ENCODE measurements at regions not wholly inside any gene's neighbourhood (a gene's known extent, or its start where the extent isn't known, plus 50 kb on each side); places are given as distances from the start of the nearest gene placed in this dataset.
"Not testable (repeated sequence)": the region's sequence is repeated elsewhere in the genome, so short reads cannot be mapped to it uniquely, and the experiment has no call there.

- DNase-seq = no peak
These were observed 256.8 kb upstream of the ZEB2 start for GRCh38 chr2:144776766-144777165.

- DNase-seq = no peak
These were observed 254.9 kb upstream of the ZEB2 start for GRCh38 chr2:144774809-144775208.

- no peak for DNase-seq
These were observed 251.4 kb upstream of the ZEB2 start for GRCh38 chr2:144771348-144771747.

GRCh38 chr2:144770616-144771230 lies 250.8 kb upstream of the ZEB2 start:
- DNase-seq = no peak

GRCh38 chr2:144760939-144761338 lies 241.0 kb upstream of the ZEB2 start:
- not testable (repeated sequence) for DNase-seq

DNA sequence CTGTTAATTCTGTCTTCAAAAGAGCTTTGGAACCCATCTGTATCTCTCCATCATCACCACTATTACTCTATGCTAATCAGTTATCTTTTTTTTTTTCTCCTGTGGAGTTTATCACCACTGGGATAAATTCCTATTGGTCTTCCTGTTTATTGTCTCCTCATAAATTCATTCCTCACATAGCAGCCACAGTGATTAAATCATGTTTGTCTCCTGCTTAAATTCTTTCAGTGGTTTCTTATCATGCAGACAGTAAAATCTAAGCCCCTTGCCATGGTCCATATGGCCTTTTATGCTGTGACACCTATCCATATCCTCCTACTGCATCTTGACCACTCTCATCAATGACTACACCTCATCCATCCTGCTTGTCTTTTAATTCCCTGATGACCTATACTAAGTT lies 239.8 kb upstream of the ZEB2 start:
- DNase-seq = no peak

DNA sequence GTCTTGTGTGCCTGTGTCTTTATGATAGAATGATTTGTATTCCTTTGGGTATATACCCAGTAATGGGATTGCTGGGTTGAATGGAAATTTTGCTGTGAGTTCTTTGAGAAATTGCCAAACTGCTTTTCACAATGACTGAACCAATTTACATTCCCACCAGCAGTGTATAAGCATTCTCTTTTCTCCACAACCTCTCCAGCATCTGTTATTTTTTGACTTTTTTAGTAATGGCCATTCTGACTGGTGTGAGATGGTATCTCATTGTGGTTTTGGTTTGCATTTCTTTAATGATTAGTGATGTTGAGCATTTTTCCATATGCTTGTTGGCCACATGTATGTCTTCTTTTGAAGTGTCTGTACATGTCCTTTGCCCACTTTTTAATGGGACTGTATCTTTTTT lies 238.3 kb upstream of the ZEB2 start:
- DNase-seq = not testable (repeated sequence)

GRCh38 chr2:144753416-144753815 lies 233.5 kb upstream of the ZEB2 start:
- DNase-seq = no peak

- no peak for DNase-seq
These were observed 231.4 kb upstream of the ZEB2 start for GRCh38 chr2:144751142-144751905.

- DNase-seq = no peak
These were observed 229.3 kb upstream of the ZEB2 start for GRCh38 chr2:144749188-144749587.

- DNase-seq = no peak
These were observed 228.5 kb upstream of the ZEB2 start for GRCh38 chr2:144748443-144748842.

DNA sequence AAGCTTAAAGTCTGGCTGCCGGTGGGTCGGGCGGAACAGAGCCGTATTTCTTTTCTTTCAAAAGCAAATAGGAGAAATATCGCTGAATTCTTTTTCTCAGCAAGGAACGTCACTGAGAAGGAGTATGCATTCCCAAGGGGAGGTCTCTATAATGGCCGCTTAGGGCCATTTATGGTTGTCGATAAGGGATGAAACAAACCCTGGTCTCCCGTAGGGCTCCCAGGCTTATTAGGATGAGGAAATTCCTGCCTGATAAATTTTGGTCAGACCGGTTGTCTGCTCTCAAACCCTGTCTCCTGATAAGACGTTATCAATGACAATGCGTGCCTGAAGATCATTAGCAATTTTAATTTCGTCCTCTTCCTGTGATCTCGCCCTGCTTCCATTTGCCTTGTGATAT lies 227.7 kb upstream of the ZEB2 start:
- DNase-seq = no peak

GRCh38 chr2:144745424-144745823 lies 225.5 kb upstream of the ZEB2 start:
- no peak for DNase-seq

- DNase-seq = no peak
These were observed 218.8 kb upstream of the ZEB2 start for GRCh38 chr2:144738749-144739148.

DNA sequence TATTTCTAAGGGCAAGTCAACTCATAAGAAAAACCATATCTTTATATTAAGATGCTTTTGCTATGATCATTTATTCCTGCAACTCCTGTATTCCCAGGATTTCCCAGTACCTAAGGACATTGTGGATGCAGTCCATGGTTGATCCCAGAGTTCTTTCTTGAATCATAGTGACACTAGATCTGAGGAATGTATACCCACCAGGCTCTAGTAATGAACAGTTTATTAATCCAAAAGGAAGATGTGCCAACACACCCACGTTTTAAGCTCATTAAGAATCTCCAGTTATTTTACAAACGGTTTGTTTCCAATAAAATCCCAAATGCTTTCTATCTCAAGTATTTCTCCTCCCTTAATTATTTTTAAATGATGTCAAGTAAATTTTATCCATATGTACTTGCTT lies 210.8 kb upstream of the ZEB2 start:
- DNase-seq = no peak

DNA sequence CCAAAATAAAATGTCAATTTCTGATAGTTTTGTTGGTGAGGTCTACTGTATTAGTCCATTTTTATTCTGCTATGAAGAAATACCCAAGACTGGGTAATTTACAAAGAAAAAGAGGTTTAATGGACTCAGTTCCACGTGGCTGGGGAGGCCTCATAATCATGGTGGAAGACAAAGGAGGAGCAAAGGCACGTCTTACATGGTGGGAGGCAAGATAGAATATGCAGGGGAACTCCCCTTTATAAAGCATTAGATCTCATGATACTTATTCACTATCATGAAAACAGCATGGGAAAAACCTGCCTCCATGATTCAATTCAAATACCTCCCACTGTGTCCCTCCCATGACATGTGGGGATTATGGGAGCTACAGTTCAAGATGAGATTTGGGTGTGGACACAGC lies 204.5 kb upstream of the ZEB2 start:
- DNase-seq = not testable (repeated sequence)

DNA sequence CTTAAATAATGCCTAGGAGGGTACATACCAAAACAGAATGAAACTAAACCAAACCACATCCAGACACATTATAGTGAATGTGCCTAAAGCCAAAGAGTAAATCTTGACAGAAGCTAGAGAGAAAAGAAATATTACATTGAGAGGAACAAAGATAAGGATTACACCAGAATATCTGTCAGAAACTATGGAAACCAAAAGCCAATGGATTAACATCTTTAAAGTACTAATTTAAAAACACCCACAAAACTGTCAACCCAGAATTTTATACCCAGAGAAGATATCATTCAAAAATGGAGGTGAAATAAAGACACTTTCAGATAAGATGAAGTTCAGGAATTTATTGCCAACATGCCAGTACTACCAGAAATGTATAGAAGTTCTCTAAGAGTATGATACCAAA lies 198.5 kb upstream of the ZEB2 start:
- no peak for DNase-seq

DNA sequence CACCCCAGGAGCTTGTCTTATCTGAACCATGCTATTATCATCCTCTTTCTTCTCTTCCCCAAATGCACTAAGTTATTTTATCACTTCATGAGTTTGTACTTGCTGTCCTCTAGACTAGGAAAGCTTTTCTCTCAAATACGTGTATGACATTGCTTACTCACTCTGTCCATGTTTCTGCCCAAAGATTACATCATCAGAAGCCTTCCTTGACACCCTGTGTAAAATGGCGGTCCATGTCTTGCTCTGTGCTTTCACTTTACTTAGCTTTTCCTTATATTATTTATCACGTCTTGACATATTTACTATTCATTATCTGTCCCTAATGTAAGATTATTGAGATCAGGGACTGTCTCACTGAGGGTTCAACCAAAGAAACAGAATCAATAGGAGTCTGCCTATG lies 196.1 kb upstream of the ZEB2 start:
- no peak for DNase-seq

GRCh38 chr2:144713410-144713809 lies 193.5 kb upstream of the ZEB2 start:
- no peak for DNase-seq

DNA sequence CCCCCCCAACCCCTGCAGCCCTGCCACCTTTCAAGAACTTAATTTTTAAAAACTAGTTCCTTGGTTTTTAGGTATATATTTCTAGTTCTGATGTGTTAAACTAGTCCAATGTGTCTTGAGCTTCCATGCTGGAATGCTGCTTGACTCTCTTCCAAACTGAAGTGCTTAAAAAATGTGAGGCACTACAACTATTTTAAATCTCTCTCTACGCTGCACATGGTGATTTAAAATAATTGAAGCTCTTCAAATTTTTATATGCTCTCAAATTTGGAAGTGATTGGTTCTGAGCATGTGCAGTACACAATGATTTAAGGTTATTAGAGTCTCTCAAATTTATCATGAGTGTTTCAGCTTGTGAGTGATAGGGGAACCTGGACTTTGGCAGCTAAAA lies 192.6 kb upstream of the ZEB2 start:
- DNase-seq = no peak

GRCh38 chr2:144711630-144712549 lies 192.0 kb upstream of the ZEB2 start:
- DNase-seq = no peak

DNA sequence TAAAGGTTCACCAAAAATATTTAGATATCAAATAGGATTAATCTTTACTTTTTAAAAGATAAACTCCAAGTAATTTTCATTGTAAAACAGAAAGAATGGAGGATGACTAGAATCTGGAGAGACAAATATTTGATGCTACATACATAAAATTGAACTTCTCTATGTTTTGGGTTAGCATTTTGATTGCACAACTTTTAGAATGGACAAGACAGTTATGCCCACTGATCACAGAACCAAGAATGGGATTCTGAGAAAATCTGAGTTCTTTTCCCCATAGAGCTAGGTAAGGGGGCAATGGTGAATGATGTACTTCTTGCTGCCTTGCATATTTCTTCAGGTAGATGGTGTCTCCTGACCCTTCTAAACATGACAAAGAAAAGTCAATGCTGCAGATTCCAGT lies 191.2 kb upstream of the ZEB2 start:
- DNase-seq = no peak

GRCh38 chr2:144708626-144709025 lies 188.7 kb upstream of the ZEB2 start:
- no peak for DNase-seq

Measured in islet precursor cell (in vitro differentiated cells).